ENCODE measurements at regions not wholly inside any gene's neighbourhood (a gene's known extent, or its start where the extent isn't known, plus 50 kb on each side); places are given as distances from the start of the nearest gene placed in this dataset.

GRCh38 chr5:1594357-1595106, 70.8 kb upstream of the LPCAT1 start:
- TF ChIP-seq POLR2A (IDR thresholded peaks at IDR 0.05; ENCODE audit: low read length) (no peak), GATA1 (IDR thresholded peaks at IDR 0.05; ENCODE audit: low read depth, low read length) (no peak)

Measured in erythroblast (primary cell).